Type B pancreatic cell (in vitro differentiated cells): ENCODE measurements at regions not wholly inside any gene's neighbourhood (a gene's known extent, or its start where the extent isn't known, plus 50 kb on each side); places are given as distances from the start of the nearest gene placed in this dataset.

Experiments used
- DNase-seq: peaks from one replicate; pipeline ENCODE4 v3.0.0; 2021; ENCODE audit warnings: mixed read lengths; ENCODE audit not compliant: unreplicated experiment; ENCODE audit errors: extremely low spot score
- H3K27ac Mint-ChIP-seq: 2 replicates; pipeline ENCODE4 v1.8.0; 2021; ENCODE audit warnings: mild to moderate bottlenecking, mixed read lengths
- H3K27me3 Mint-ChIP-seq: 2 replicates; pipeline ENCODE4 v1.8.0; 2021; ENCODE audit warnings: mixed read lengths
- H3K36me3 Mint-ChIP-seq: 2 replicates; pipeline ENCODE4 v1.8.0; 2021; ENCODE audit warnings: mixed read lengths
- H3K4me1 Mint-ChIP-seq: one replicate; pipeline ENCODE4 v1.8.0; 2021; ENCODE audit warnings: mixed read lengths; ENCODE audit not compliant: unreplicated experiment
- H3K4me3 Mint-ChIP-seq: 2 replicates; pipeline ENCODE4 v1.8.0; 2021; ENCODE audit warnings: mild to moderate bottlenecking, mixed read lengths
- H3K9me3 Mint-ChIP-seq: 2 replicates; pipeline ENCODE4 v1.8.0; 2021; ENCODE audit warnings: mixed read lengths
- CTCF ChIP-seq: fragments of 200-600 bp; sonication (generic); conservative IDR thresholded peaks from 2 replicates; pipeline ENCODE4 v1.5.0; 2021; ENCODE audit warnings: antibody characterized with exemption, mild to moderate bottlenecking

DNA sequence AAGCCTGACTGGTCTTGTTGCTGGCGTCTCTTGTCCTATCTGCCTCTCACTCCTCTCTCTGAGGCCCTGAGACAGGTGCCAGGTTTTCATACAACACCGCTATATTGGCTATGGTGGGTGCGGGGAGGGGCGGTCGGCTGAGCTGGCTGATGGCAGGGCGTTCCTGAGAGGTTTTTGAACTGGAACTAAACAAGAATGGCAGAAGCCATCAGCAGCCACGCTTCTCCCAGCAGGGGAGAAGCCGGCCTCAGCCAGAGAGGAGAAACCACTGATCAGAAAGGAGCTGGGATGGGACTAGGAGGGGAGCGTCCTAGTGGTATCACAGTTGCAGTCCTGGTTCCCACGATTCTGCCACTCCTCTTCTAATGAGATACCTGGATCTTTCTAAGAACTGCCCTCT is 89.9 kb upstream of the PRR23E start:
- Mint-ChIP-seq H3K36me3 (no peaks in the 10 kb centered on the region), H3K4me1 (no peaks in the 10 kb centered on the region), H3K9me3 (no peaks in the 10 kb centered on the region), H3K4me3 (no peak overlapping the region), H3K27ac (no peak overlapping the region), H3K27me3 (peaks cover 10% of the 10 kb centered on the region)
- DNase-seq = no peak
- no peak for TF ChIP-seq CTCF

GRCh38 chr3:127104586-127104985 is 88.3 kb upstream of the PRR23E start:
- Mint-ChIP-seq H3K4me1 (no peaks in the 10 kb centered on the region), H3K27me3 (peaks cover 7% of the 10 kb centered on the region), H3K9me3 (no peaks in the 10 kb centered on the region), H3K27ac (no peak overlapping the region), H3K4me3 (no peak overlapping the region), H3K36me3 (no peaks in the 10 kb centered on the region)
- DNase-seq = no peak
- no peak for TF ChIP-seq CTCF

DNA sequence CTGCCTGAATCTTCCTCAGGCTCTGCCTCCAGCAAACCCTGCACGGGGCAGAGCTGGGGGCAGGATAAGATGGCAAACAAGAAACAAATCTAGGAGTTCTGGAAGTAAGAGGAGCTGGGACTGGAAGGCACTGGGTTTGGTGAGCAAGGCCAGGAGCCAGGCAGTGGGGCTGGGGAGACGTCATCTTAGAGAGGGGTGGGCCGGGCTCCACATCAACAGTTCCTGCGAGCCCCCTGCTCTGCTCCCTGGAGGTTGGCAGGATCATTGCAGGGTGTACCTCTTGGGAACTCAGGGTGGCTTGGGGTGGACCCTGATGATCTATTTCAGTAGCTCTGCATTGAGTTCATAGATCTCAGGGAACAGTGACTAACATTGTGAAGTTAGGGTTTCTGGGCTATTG is 87.3 kb upstream of the PRR23E start:
- Mint-ChIP-seq H3K9me3 (no peaks in the 10 kb centered on the region), H3K27ac (peak overlapping the region; percentile 14), H3K4me3 (no peak overlapping the region), H3K36me3 (no peaks in the 10 kb centered on the region), H3K4me1 (no peaks in the 10 kb centered on the region), H3K27me3 (peaks cover 10% of the 10 kb centered on the region)
- TF ChIP-seq CTCF = no peak
- no peak for DNase-seq

- Mint-ChIP-seq H3K27me3 (peaks cover 10% of the 10 kb centered on the region), H3K4me1 (no peaks in the 10 kb centered on the region), H3K9me3 (no peaks in the 10 kb centered on the region), H3K4me3 (no peak overlapping the region), H3K27ac (no peak overlapping the region), H3K36me3 (no peaks in the 10 kb centered on the region)
- DNase-seq = peak; percentile 32
- no peak for TF ChIP-seq CTCF
Measured at GRCh38 chr3:127106053-127106452, 86.9 kb upstream of the PRR23E start.

GRCh38 chr3:127106456-127106855 is 86.5 kb upstream of the PRR23E start:
- no peaks in the 10 kb centered on the region for H3K36me3 Mint-ChIP-seq
- H3K9me3 Mint-ChIP-seq = no peaks in the 10 kb centered on the region
- DNase-seq = peak; percentile 58
- H3K27ac Mint-ChIP-seq = no peak overlapping the region
- H3K4me3 Mint-ChIP-seq = no peak overlapping the region
- H3K4me1 Mint-ChIP-seq = no peaks in the 10 kb centered on the region
- TF ChIP-seq CTCF = no peak
- H3K27me3 Mint-ChIP-seq = peaks cover 10% of the 10 kb centered on the region

- no peak for DNase-seq
- Mint-ChIP-seq H3K9me3 (no peaks in the 10 kb centered on the region), H3K4me3 (no peak overlapping the region), H3K4me1 (no peaks in the 10 kb centered on the region), H3K27ac (no peak overlapping the region), H3K27me3 (peaks cover 10% of the 10 kb centered on the region), H3K36me3 (no peaks in the 10 kb centered on the region)
- no peak for TF ChIP-seq CTCF
Measured at GRCh38 chr3:127107002-127107401, 85.9 kb upstream of the PRR23E start.
